Neural progenitor cell (in vitro differentiated cells): ENCODE measurements at regions not wholly inside any gene's neighbourhood (a gene's known extent, or its start where the extent isn't known, plus 50 kb on each side); places are given as distances from the start of the nearest gene placed in this dataset.
A peak's percentile ranks its signal among the peaks of the same experiment; 100 is the strongest.
"Not testable (repeated sequence)": the region's sequence is repeated elsewhere in the genome, so short reads cannot be mapped to it uniquely, and the experiment has no call there.

ENCODE experiments used
- DNase-seq: peaks from one replicate; pipeline ENCODE4 v3.0.0-alpha.2; 2016; ENCODE audit warnings: low spot score
- H2AFZ ChIP-seq: fragments of 200-600 bp; sonication (generic); replicated peaks from 2 replicates; pipeline ENCODE4 v1.6.1; 2016; ENCODE audit warnings: antibody characterized with exemption
- H3F3A ChIP-seq: fragments of 200-600 bp; sonication (generic); 2 replicates; pipeline ENCODE4 v1.6.1; 2016; ENCODE audit warnings: antibody characterized with exemption, low read depth
- H3K27ac ChIP-seq: fragments of 200-600 bp; sonication (generic); 2 replicates; pipeline ENCODE4 v1.5.1; 2016; ENCODE audit warnings: mild to moderate bottlenecking
- H3K27me3 ChIP-seq: fragments of 200-600 bp; sonication (generic); 2 replicates; pipeline ENCODE4 v1.6.1; 2016; ENCODE audit warnings: mild to moderate bottlenecking, moderate library complexity
- H3K36me3 ChIP-seq: fragments of 200-600 bp; sonication (generic); 2 replicates; pipeline ENCODE4 v1.5.1; 2016
- H3K4me1 ChIP-seq: fragments of 200-600 bp; sonication (generic); 2 replicates; pipeline ENCODE4 v1.6.1; 2016; ENCODE audit warnings: mixed run types
- H3K4me2 ChIP-seq: fragments of 200-600 bp; sonication (generic); 2 replicates; pipeline ENCODE4 v1.6.1; 2016
- H3K4me3 ChIP-seq: fragments of 200-600 bp; sonication (generic); 2 replicates; pipeline ENCODE4 v1.5.1; 2016
- H3K79me2 ChIP-seq: fragments of 200-600 bp; sonication (generic); 2 replicates; pipeline ENCODE4 v1.6.1; 2016; ENCODE audit warnings: low read depth
- H3K9ac ChIP-seq: fragments of 200-600 bp; sonication (generic); 2 replicates; pipeline ENCODE4 v1.6.1; 2016
- H3K9me3 ChIP-seq: fragments of 200-600 bp; sonication (generic); 2 replicates; pipeline ENCODE4 v1.5.1; 2016; ENCODE audit warnings: low read depth
- H4K20me1 ChIP-seq: fragments of 200-600 bp; sonication (generic); 2 replicates; pipeline ENCODE4 v1.6.1; 2016; ENCODE audit warnings: low read depth
- H3K27ac Mint-ChIP-seq: 3 replicates; pipeline ENCODE4 v1.8.0; 2021; ENCODE audit warnings: mixed read lengths
- H3K27me3 Mint-ChIP-seq: 2 replicates; pipeline ENCODE4 v1.8.0; 2022; ENCODE audit warnings: low read depth, mild to moderate bottlenecking, inconsistent platforms, moderate library complexity, mixed read lengths; ENCODE audit not compliant: insufficient read depth
- H3K36me3 Mint-ChIP-seq: 3 replicates; pipeline ENCODE4 v1.8.0; 2021; ENCODE audit warnings: mixed read lengths
- H3K4me1 Mint-ChIP-seq: 3 replicates; pipeline ENCODE4 v1.8.0; 2021; ENCODE audit warnings: mixed read lengths
- H3K4me3 Mint-ChIP-seq: 3 replicates; pipeline ENCODE4 v1.8.0; 2021; ENCODE audit warnings: mild to moderate bottlenecking, moderate library complexity, mixed read lengths
- H3K9me3 Mint-ChIP-seq: 3 replicates; pipeline ENCODE4 v1.8.0; 2020; ENCODE audit warnings: mixed read lengths
- EZH2 ChIP-seq: fragments of 200-600 bp; sonication (generic); IDR thresholded peaks from 2 replicates; pipeline ENCODE4 v1.6.1; 2017; ENCODE audit warnings: antibody characterized with exemption, mild to moderate bottlenecking, moderate library complexity
- EZH2phosphoT487 ChIP-seq: fragments of 200-600 bp; sonication (generic); IDR thresholded peaks from 2 replicates; pipeline ENCODE4 v1.6.1; 2017; ENCODE audit warnings: antibody characterized with exemption
- TF ChIP-seq, protein P1 (sequence below): fragments of 200-600 bp; sonication (generic); IDR thresholded peaks from 2 replicates; pipeline ENCODE4 v1.5.1; 2017; ENCODE audit warnings: antibody characterized with exemption, mild to moderate bottlenecking

GRCh38 chr13:56755181-56755935 is 385.4 kb upstream of the PRR20A start:
- H3K27ac ChIP-seq, result no peak overlapping the region
- H3K9me3 ChIP-seq, result no peaks in the 10 kb centered on the region
- no peak overlapping the region for H3K4me3 ChIP-seq
- no peak overlapping the region for H3K9ac ChIP-seq
- no peaks in the 10 kb centered on the region for H3F3A ChIP-seq
- no peak overlapping the region for H3K4me2 ChIP-seq
- H3K36me3 ChIP-seq, result no peaks in the 10 kb centered on the region
- Mint-ChIP-seq H3K9me3 (no peaks in the 10 kb centered on the region), H3K36me3 (no peaks in the 10 kb centered on the region), H3K4me3 (no peak overlapping the region), H3K4me1 (no peaks in the 10 kb centered on the region), H3K27me3 (no peaks in the 10 kb centered on the region), H3K27ac (no peak overlapping the region)
- H4K20me1 ChIP-seq, result no peaks in the 10 kb centered on the region
- H2AFZ ChIP-seq, result peak overlapping the region; percentile 76
- DNase-seq, result peak; percentile 41
- no peaks in the 10 kb centered on the region for H3K4me1 ChIP-seq
- TF ChIP-seq EZH2phosphoT487, result no peak
- TF ChIP-seq, protein P1, sequence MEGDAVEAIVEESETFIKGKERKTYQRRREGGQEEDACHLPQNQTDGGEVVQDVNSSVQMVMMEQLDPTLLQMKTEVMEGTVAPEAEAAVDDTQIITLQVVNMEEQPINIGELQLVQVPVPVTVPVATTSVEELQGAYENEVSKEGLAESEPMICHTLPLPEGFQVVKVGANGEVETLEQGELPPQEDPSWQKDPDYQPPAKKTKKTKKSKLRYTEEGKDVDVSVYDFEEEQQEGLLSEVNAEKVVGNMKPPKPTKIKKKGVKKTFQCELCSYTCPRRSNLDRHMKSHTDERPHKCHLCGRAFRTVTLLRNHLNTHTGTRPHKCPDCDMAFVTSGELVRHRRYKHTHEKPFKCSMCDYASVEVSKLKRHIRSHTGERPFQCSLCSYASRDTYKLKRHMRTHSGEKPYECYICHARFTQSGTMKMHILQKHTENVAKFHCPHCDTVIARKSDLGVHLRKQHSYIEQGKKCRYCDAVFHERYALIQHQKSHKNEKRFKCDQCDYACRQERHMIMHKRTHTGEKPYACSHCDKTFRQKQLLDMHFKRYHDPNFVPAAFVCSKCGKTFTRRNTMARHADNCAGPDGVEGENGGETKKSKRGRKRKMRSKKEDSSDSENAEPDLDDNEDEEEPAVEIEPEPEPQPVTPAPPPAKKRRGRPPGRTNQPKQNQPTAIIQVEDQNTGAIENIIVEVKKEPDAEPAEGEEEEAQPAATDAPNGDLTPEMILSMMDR, result peak; percentile 58
- H3K79me2 ChIP-seq, result no peaks in the 10 kb centered on the region
- no peaks in the 10 kb centered on the region for H3K27me3 ChIP-seq

- not testable (repeated sequence) for H3K36me3 ChIP-seq, H3K4me3 Mint-ChIP-seq, H3K9me3 Mint-ChIP-seq, H3K27ac Mint-ChIP-seq, H3K4me1 Mint-ChIP-seq, H3K36me3 Mint-ChIP-seq, H3K79me2 ChIP-seq, H3K4me2 ChIP-seq, H3K4me3 ChIP-seq, H3K4me1 ChIP-seq, DNase-seq, H4K20me1 ChIP-seq, H3F3A ChIP-seq, H2AFZ ChIP-seq, H3K9ac ChIP-seq, H3K27ac ChIP-seq, H3K27me3 ChIP-seq, H3K27me3 Mint-ChIP-seq, H3K9me3 ChIP-seq
These were observed 377.4 kb upstream of the PRR20A start for GRCh38 chr13:56763333-56763732.

- Histone ChIP-seq H3K4me3 (no peak overlapping the region), H3K4me1 (no peaks in the 10 kb centered on the region), H3K36me3 (no peaks in the 10 kb centered on the region), H3F3A (no peaks in the 10 kb centered on the region), H3K27me3 (no peaks in the 10 kb centered on the region), H3K9me3 (no peaks in the 10 kb centered on the region), H2AFZ (no peak overlapping the region), H3K4me2 (no peak overlapping the region), H3K79me2 (no peaks in the 10 kb centered on the region), H4K20me1 (no peaks in the 10 kb centered on the region), H3K9ac (no peak overlapping the region), H3K27ac (no peak overlapping the region)
- Mint-ChIP-seq H3K9me3 (peaks cover 4% of the 10 kb centered on the region), H3K36me3 (no peaks in the 10 kb centered on the region), H3K4me1 (no peaks in the 10 kb centered on the region), H3K27me3 (no peaks in the 10 kb centered on the region), H3K4me3 (no peak overlapping the region), H3K27ac (no peak overlapping the region)
- no peak for DNase-seq
- TF ChIP-seq EZH2phosphoT487 (no peak), EZH2 (no peak)
- TF ChIP-seq, protein P1, result no peak
These were observed 367.6 kb upstream of the PRR20A start for GRCh38 chr13:56773148-56773547.

- no peaks in the 10 kb centered on the region for H3K4me1 Mint-ChIP-seq
- Histone ChIP-seq H3F3A (no peaks in the 10 kb centered on the region), H3K4me3 (no peak overlapping the region), H2AFZ (no peak overlapping the region), H3K27ac (no peak overlapping the region), H3K79me2 (no peaks in the 10 kb centered on the region), H3K4me1 (no peaks in the 10 kb centered on the region), H3K9ac (no peak overlapping the region), H4K20me1 (no peaks in the 10 kb centered on the region), H3K36me3 (no peaks in the 10 kb centered on the region), H3K9me3 (no peaks in the 10 kb centered on the region), H3K4me2 (no peak overlapping the region), H3K27me3 (no peaks in the 10 kb centered on the region)
- no peak for TF ChIP-seq EZH2phosphoT487
- TF ChIP-seq, protein P1, result no peak
- TF ChIP-seq EZH2, result no peak
- H3K27ac Mint-ChIP-seq, result no peak overlapping the region
- no peak for DNase-seq
- H3K4me3 Mint-ChIP-seq, result no peak overlapping the region
- H3K27me3 Mint-ChIP-seq, result no peaks in the 10 kb centered on the region
- no peaks in the 10 kb centered on the region for H3K36me3 Mint-ChIP-seq
- H3K9me3 Mint-ChIP-seq, result no peaks in the 10 kb centered on the region
These were observed 351.2 kb upstream of the PRR20A start for GRCh38 chr13:56789527-56789926.
